ENCODE measurements at regions not wholly inside any gene's neighbourhood (a gene's known extent, or its start where the extent isn't known, plus 50 kb on each side); places are given as distances from the start of the nearest gene placed in this dataset.

GRCh38 chr2:71800851-71801250, 346.8 kb downstream of the CYP26B1 start:
- H3K9me3 Mint-ChIP-seq = no peaks in the 10 kb centered on the region
- CTCF ChIA-PET (ENCODE audit: partially characterized antibody) = no interaction called here
- peaks cover 2 to 4% of the 10 kb centered on the region in 2 donors for H3K27me3 Mint-ChIP-seq

DNA sequence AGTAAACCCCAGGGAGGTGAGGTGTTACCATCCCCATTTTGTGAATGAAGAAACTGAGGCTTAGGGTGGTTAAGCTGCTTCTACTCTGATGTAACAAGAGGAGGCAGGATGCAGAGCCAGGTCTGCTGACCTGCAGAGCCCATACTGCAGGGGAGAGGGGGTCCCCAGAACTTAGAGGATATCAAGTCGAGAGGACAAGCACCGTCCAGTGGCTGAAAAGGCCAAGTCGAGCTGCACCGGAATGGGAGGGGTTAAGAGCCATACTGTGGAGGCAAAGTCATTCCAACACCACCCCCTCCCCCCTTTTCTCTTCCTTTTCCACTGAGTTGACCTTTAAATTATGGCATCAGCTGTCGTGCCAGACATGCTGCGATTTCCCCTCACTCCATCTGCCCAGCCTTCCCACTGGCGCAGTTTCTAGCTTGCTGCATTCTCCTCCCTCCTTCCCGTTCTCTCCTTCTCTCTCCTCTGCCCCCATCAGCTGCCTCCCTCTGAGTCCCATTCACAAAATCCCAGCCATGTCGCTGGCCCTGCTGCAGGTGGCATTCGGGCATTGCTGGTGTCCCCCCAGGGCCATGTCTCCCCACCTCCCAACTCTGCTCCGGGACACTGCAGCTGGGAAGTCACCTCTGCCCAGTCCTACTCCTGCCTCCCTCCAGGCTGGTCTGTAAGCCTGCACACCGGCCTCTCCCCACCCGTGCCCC, 346.9 kb downstream of the DYSF start:
- Histone ChIP-seq H3K4me3 (ENCODE audit: low read length in 2 of 2) (no peak overlapping the region), H3K4me1 (ENCODE audit: insufficient read depth, low read length) (no peaks in the 10 kb centered on the region), H3K9me3 (ENCODE audit: control insufficient read depth in 1 of 2, low read length in 2 of 2) (no peaks in the 10 kb centered on the region), H3K36me3 (ENCODE audit: insufficient read depth, low read length) (no peaks in the 10 kb centered on the region), H3K27me3 (ENCODE audit: insufficient read depth, low read length) (no peaks in the 10 kb centered on the region), H3K27ac (ENCODE audit: low read depth, low read length) (no peak overlapping the region)
- intact Hi-C loops (cut with micrococcal nuclease) = no loop called here
- Mint-ChIP-seq H3K27ac (no peak overlapping the region), H3K4me1 (no peaks in the 10 kb centered on the region), H3K36me3 (no peaks in the 10 kb centered on the region), H3K4me3 (no peak overlapping the region), H3K9me3 (no peaks in the 10 kb centered on the region), H3K27me3 (peaks cover 2 to 4% of the 10 kb centered on the region in 2 donors)
- CTCF ChIA-PET (ENCODE audit: partially characterized antibody) = no interaction called here
- DNase-seq = no peak
- POLR2A ChIA-PET (ENCODE audit: partially characterized antibody) = no interaction called here

More at GRCh38 chr2:71800851-71801250, 346.8 kb downstream of the CYP26B1 start:
- no peak for DNase-seq
- intact Hi-C loops (cut with micrococcal nuclease) = no loop called here
- Histone ChIP-seq H3K4me1 (ENCODE audit: insufficient read depth, low read length) (no peaks in the 10 kb centered on the region), H3K9me3 (ENCODE audit: control insufficient read depth in 1 of 2, low read length in 2 of 2) (no peaks in the 10 kb centered on the region), H3K4me3 (ENCODE audit: low read length in 2 of 2) (no peak overlapping the region), H3K27ac (ENCODE audit: low read depth, low read length) (no peak overlapping the region), H3K27me3 (ENCODE audit: insufficient read depth, low read length) (no peaks in the 10 kb centered on the region), H3K36me3 (ENCODE audit: insufficient read depth, low read length) (no peaks in the 10 kb centered on the region)
- Mint-ChIP-seq H3K27ac (no peak overlapping the region), H3K36me3 (no peaks in the 10 kb centered on the region), H3K4me1 (no peaks in the 10 kb centered on the region), H3K4me3 (no peak overlapping the region)
- POLR2A ChIA-PET (ENCODE audit: partially characterized antibody) = no interaction called here

DNA sequence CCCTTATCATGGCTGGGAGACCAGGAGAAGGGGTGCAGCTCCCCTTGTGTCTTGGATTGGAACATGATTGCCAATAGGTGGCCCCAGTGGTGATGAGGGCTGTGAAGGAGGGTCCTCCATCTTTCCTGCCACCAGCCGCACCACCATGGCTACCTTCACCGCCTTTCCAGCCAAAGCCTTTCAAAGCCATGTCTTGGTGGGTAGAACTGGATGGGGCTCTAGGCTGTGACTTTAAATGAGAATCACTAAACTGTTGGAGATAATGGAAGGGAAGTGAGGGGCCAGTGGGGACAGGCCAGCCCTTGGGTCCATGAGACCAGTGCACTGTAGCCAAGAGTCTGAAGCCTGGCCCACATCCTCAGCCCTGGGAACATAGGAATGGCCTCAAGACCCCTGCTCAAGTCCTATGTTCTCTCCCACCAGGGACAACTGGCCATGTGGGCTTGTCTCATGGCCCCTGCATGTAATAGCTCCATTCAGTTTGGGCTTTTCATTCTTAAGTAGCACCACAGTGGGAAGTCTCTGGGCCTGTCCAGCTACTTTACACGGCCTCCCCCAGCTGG, 345.7 kb downstream of the DYSF start:
- Histone ChIP-seq H3K27ac (ENCODE audit: low read depth, low read length) (no peak overlapping the region), H3K36me3 (ENCODE audit: insufficient read depth, low read length) (no peaks in the 10 kb centered on the region), H3K27me3 (ENCODE audit: insufficient read depth, low read length) (no peaks in the 10 kb centered on the region), H3K9me3 (ENCODE audit: control insufficient read depth in 1 of 2, low read length in 2 of 2) (no peaks in the 10 kb centered on the region), H3K4me1 (ENCODE audit: insufficient read depth, low read length) (no peaks in the 10 kb centered on the region), H3K4me3 (ENCODE audit: low read length in 2 of 2) (no peak overlapping the region)
- H3K27ac Mint-ChIP-seq = no peak overlapping the region
- POLR2A ChIA-PET (ENCODE audit: partially characterized antibody) = no interaction called here
- H3K4me3 Mint-ChIP-seq = no peak overlapping the region
- no peaks in the 10 kb centered on the region for H3K9me3 Mint-ChIP-seq
- H3K27me3 Mint-ChIP-seq = peaks cover 2 to 4% of the 10 kb centered on the region in 2 donors
- DNase-seq = no peak
- intact Hi-C loops (cut with micrococcal nuclease) = no loop called here
- H3K4me1 Mint-ChIP-seq = no peaks in the 10 kb centered on the region
- CTCF ChIA-PET (ENCODE audit: partially characterized antibody) = no interaction called here
- no peaks in the 10 kb centered on the region for H3K36me3 Mint-ChIP-seq

- H3K27ac ChIP-seq (ENCODE audit: low read depth, low read length) = no peak overlapping the region
- no peaks in the 10 kb centered on the region for H3K4me1 ChIP-seq (ENCODE audit: insufficient read depth, low read length)
- H3K36me3 Mint-ChIP-seq = no peaks in the 10 kb centered on the region
- H3K9me3 Mint-ChIP-seq = no peaks in the 10 kb centered on the region
- peaks cover 2 to 4% of the 10 kb centered on the region in 2 donors for H3K27me3 Mint-ChIP-seq
- peak overlapping the region in 1 of 7 donors; percentile 2 for H3K27ac Mint-ChIP-seq
- no peak overlapping the region for H3K4me3 Mint-ChIP-seq
- no peak for DNase-seq
- POLR2A ChIA-PET (ENCODE audit: partially characterized antibody) = no interaction called here
- no peaks in the 10 kb centered on the region for H3K9me3 ChIP-seq (ENCODE audit: control insufficient read depth in 1 of 2, low read length in 2 of 2)
- no peaks in the 10 kb centered on the region for H3K36me3 ChIP-seq (ENCODE audit: insufficient read depth, low read length)
- CTCF ChIA-PET (ENCODE audit: partially characterized antibody) = no interaction called here
- intact Hi-C loops (cut with micrococcal nuclease) = no loop called here
- no peaks in the 10 kb centered on the region for H3K27me3 ChIP-seq (ENCODE audit: insufficient read depth, low read length)
- no peaks in the 10 kb centered on the region for H3K4me1 Mint-ChIP-seq
- H3K4me3 ChIP-seq (ENCODE audit: low read length in 2 of 2) = no peak overlapping the region
Measured at GRCh38 chr2:71798266-71799012, 345.1 kb downstream of the DYSF start.

DNA sequence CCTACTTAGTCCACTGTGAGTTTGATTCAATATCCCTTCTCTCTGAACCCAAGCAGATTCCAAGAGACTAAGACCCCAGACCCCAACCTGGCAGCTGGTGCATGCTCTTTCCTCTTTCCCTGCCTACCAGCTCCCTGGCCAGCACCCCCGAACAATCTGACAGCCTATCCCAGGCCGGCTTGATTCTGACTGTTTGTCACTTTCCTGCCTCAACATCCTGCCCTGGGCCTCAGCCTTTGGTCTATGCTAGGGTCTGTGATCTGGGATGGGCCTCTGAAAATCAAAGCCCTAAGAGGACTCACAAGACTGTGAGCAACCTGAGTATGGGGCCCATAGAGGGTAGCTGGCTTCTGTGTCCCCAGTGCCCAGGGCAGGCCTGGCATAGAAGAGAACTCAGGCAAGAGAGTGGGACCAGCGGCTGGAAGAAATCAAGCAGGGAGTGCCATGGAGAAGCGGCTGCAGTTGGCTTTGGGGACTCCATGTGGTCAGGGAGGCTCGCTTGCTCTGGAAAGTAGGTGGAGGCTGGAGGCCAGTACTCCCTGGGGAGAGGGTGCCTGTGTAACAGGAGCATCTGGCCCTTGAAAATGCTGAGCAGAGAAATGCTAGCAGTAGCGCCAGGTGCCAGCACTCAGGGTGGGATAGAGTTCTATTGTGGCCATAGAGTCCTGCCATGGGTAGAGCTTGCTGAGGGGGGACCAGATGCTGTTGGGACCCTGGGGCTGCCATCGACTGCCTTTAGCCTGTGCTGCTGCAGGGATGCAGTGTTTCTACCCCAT, 343.9 kb downstream of the DYSF start:
- Mint-ChIP-seq H3K27ac (no peak overlapping the region), H3K4me1 (no peaks in the 10 kb centered on the region), H3K36me3 (no peaks in the 10 kb centered on the region), H3K9me3 (no peaks in the 10 kb centered on the region), H3K4me3 (no peak overlapping the region), H3K27me3 (no peaks in the 10 kb centered on the region)
- intact Hi-C loops (cut with micrococcal nuclease) = no loop called here
- CTCF ChIA-PET (ENCODE audit: partially characterized antibody) = no interaction called here
- Histone ChIP-seq H3K27me3 (ENCODE audit: insufficient read depth, low read length) (no peaks in the 10 kb centered on the region), H3K27ac (ENCODE audit: low read depth, low read length) (no peak overlapping the region), H3K9me3 (ENCODE audit: control insufficient read depth in 1 of 2, low read length in 2 of 2) (no peaks in the 10 kb centered on the region), H3K36me3 (ENCODE audit: insufficient read depth, low read length) (no peaks in the 10 kb centered on the region), H3K4me3 (ENCODE audit: low read length in 2 of 2) (no peak overlapping the region), H3K4me1 (ENCODE audit: insufficient read depth, low read length) (no peaks in the 10 kb centered on the region)
- POLR2A ChIA-PET (ENCODE audit: partially characterized antibody) = no interaction called here
- no peak for DNase-seq

DNA sequence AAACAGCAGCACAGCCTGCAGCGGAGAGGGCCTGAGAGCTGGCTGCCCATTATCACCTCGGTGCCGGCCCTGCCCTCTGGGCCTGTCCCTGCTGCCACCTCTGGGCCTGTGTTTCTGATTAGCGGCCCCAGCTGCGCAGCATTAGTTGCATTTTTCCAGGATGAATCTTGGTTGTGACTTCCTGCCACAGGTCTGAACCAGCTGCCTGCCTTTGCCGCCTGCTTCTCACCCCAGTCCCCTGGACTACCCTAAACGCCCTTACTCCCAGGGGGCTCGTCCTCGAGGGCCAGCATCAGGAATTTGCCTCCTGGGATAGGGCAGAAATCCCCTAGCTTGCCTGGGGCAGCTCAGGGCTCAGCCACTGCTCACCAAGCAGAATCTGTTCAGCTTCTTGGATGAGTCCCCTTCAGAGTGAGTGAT, 342.8 kb downstream of the DYSF start:
- H3K4me3 ChIP-seq (ENCODE audit: low read length in 2 of 2) = no peak overlapping the region
- H3K4me1 ChIP-seq (ENCODE audit: insufficient read depth, low read length) = no peaks in the 10 kb centered on the region
- intact Hi-C loops (cut with micrococcal nuclease) = no loop called here
- no peaks in the 10 kb centered on the region for H3K27me3 ChIP-seq (ENCODE audit: insufficient read depth, low read length)
- no peaks in the 10 kb centered on the region for H3K9me3 Mint-ChIP-seq
- POLR2A ChIA-PET (ENCODE audit: partially characterized antibody) = no interaction called here
- no peaks in the 10 kb centered on the region for H3K4me1 Mint-ChIP-seq
- H3K27ac Mint-ChIP-seq = no peak overlapping the region
- H3K36me3 ChIP-seq (ENCODE audit: insufficient read depth, low read length) = no peaks in the 10 kb centered on the region
- no peaks in the 10 kb centered on the region for H3K27me3 Mint-ChIP-seq
- CTCF ChIA-PET (ENCODE audit: partially characterized antibody) = no interaction called here
- H3K27ac ChIP-seq (ENCODE audit: low read depth, low read length) = no peak overlapping the region
- H3K9me3 ChIP-seq (ENCODE audit: control insufficient read depth in 1 of 2, low read length in 2 of 2) = no peaks in the 10 kb centered on the region
- H3K36me3 Mint-ChIP-seq = no peaks in the 10 kb centered on the region
- no peak for DNase-seq
- no peak overlapping the region for H3K4me3 Mint-ChIP-seq

DNA sequence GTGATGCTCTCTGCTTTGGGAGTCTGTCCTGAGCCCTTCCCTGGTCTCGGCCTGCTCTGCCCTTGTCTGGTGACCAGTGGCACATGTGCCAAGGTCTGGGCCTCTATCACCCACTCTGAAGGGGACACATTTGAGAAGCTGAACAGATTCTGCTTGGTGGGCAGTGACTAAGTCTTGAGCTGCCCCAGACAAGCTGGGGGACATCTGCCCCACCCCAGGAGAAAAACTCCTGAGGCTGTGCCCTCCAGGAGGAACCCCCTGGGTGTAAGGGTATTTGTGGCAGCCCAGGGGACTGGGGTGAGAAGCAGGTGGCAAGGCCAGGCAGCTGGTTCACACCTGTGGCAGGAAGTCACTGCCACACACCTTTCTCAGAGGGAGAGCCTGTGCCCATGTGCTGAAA, 342.1 kb downstream of the DYSF start:
- no peaks in the 10 kb centered on the region for H3K9me3 ChIP-seq (ENCODE audit: control insufficient read depth in 1 of 2, low read length in 2 of 2)
- H3K27ac ChIP-seq (ENCODE audit: low read depth, low read length) = no peak overlapping the region
- DNase-seq = no peak
- H3K4me1 ChIP-seq (ENCODE audit: insufficient read depth, low read length) = no peaks in the 10 kb centered on the region
- H3K4me3 ChIP-seq (ENCODE audit: low read length in 2 of 2) = no peak overlapping the region
- H3K27me3 Mint-ChIP-seq = no peaks in the 10 kb centered on the region
- no peaks in the 10 kb centered on the region for H3K9me3 Mint-ChIP-seq
- ChIA-PET POLR2A (ENCODE audit: partially characterized antibody) (no interaction called here), CTCF (ENCODE audit: partially characterized antibody) (no interaction called here)
- intact Hi-C loops (cut with micrococcal nuclease) = no loop called here
- no peaks in the 10 kb centered on the region for H3K36me3 Mint-ChIP-seq
- H3K27ac Mint-ChIP-seq = no peak overlapping the region
- no peak overlapping the region for H3K4me3 Mint-ChIP-seq
- H3K4me1 Mint-ChIP-seq = no peaks in the 10 kb centered on the region
- no peaks in the 10 kb centered on the region for H3K27me3 ChIP-seq (ENCODE audit: insufficient read depth, low read length)
- H3K36me3 ChIP-seq (ENCODE audit: insufficient read depth, low read length) = no peaks in the 10 kb centered on the region
